HCT116 (cell line): ENCODE measurements at regions not wholly inside any gene's neighbourhood (a gene's known extent, or its start where the extent isn't known, plus 50 kb on each side); places are given as distances from the start of the nearest gene placed in this dataset.

Experiments
- ATAC-seq: fragments of 200-7000 bp; cut with Tn5 transposase; 2 replicates; pipeline ENCODE4 v1.9.1; 2020; ENCODE audit warnings: mild to moderate bottlenecking, moderate library complexity
- BruUV-seq: library from RNA; stranded (reverse); fragments of 400-500 nt; replicated peaks from 2 replicates; lab custom pipeline; 2021; lab: Mats Ljungman, UMichigan
- CTCF ChIA-PET: fragments of 300-600 bp; sonication (Branson Sonifier 250); formaldehyde crosslinking; loops from one replicate; lab custom pipeline; 2021; ENCODE audit warnings: antibody characterized with exemption; lab: Charles Lee
- POLR2A ChIA-PET: fragments of 300-600, 350-600 bp; sonication (Branson Sonifier 250); formaldehyde crosslinking; loops from one replicate; lab custom pipeline; 2021; ENCODE audit warnings: antibody characterized with exemption; lab: Charles Lee
- RAD21 ChIA-PET, 2 experiments: fragments of 300-600 bp; sonication (Branson Sonifier 250); formaldehyde crosslinking; loops; one replicate each; lab custom pipeline; 2023; ENCODE audit warnings: low total read pairs in 2 of 2; ENCODE audit not compliant: uncharacterized antibody in 2 of 2, unreplicated experiment in 2 of 2, low non-redundant PET in 1 of 2; lab: Charles Lee
- DNase-seq: peaks from one replicate; pipeline ENCODE4 v3.0.0-alpha.2; 2010; ENCODE audit warnings: low read depth, low spot score
- H2AFZ ChIP-seq: fragments of 200-600 bp; shearing (Covaris generic), sonication (generic); 2 replicates; pipeline ENCODE4 v1.6.1; 2017; ENCODE audit warnings: low read depth, mixed run types, mixed read lengths, antibody characterized with exemption, low read length; ENCODE audit not compliant: poor library complexity, severe bottlenecking
- H3K27ac ChIP-seq: 2 replicates; pipeline ENCODE4 v1.5.1; 2012; ENCODE audit warnings: low read depth, low read length
- H3K27me3 ChIP-seq: fragments of 200-600 bp; sonication (generic); 2 replicates; pipeline ENCODE4 v1.6.1; 2016; ENCODE audit warnings: mixed run types, low read length, mixed read lengths; ENCODE audit not compliant: insufficient read depth
- H3K36me3 ChIP-seq, 2 experiments: fragments of 200-500 bp in 1 of 2; fragments of 200-600 bp in 1 of 2; sonication (Bioruptor generic) in 1 of 2; sonication (generic) in 1 of 2; 2 replicates each; pipeline versions ENCODE4 v1.5.1 to v1.6.1; 2014 to 2016; ENCODE audit warnings: low read length in 2 of 2, inconsistent platforms in 1 of 2, mixed read lengths in 1 of 2, mixed run types in 1 of 2; ENCODE audit not compliant: insufficient read depth in 2 of 2, control insufficient read depth in 1 of 2
- H3K4me1 ChIP-seq, 2 experiments: fragments of 200-600 bp in 1 of 2; sonication (generic) in 1 of 2; 2 replicates each; pipeline versions ENCODE4 v1.5.1 to v1.6.1; 2012 to 2017; ENCODE audit warnings: low read length in 2 of 2, inconsistent platforms in 1 of 2, mild to moderate bottlenecking in 1 of 2, mixed read lengths in 1 of 2, mixed run types in 1 of 2, moderate library complexity in 1 of 2; ENCODE audit not compliant: insufficient read depth in 2 of 2, control insufficient read depth in 1 of 2
- H3K4me2 ChIP-seq: fragments of 200-600 bp; sonication (generic); 2 replicates; pipeline ENCODE4 v1.6.1; 2017; ENCODE audit warnings: mixed run types, low read length, mixed read lengths
- H3K4me3 ChIP-seq, 2 experiments: fragments of 200-600 bp in 1 of 2; sonication (generic) in 1 of 2; replicated peaks in 1 of 2; 2 replicates each; pipeline ENCODE4 v1.5.1; 2011 to 2016; ENCODE audit warnings: low read length in 2 of 2, control low read depth in 1 of 2, low read depth in 1 of 2, mild to moderate bottlenecking in 1 of 2, mixed read lengths in 1 of 2, mixed run types in 1 of 2
- H3K79me2 ChIP-seq: fragments of 200-600 bp; sonication (generic); 2 replicates; pipeline ENCODE4 v1.6.1; 2017; ENCODE audit warnings: mild to moderate bottlenecking, mixed run types, low read length, moderate library complexity, mixed read lengths; ENCODE audit not compliant: insufficient read depth
- H3K9ac ChIP-seq: fragments of 200-600 bp; sonication (generic); 2 replicates; pipeline ENCODE4 v1.6.1; 2016; ENCODE audit warnings: low read length, mixed read lengths
- H3K9me2 ChIP-seq: fragments of 200-600 bp; sonication (generic), shearing (Covaris generic); 2 replicates; pipeline ENCODE4 v1.6.1; 2017; ENCODE audit warnings: mixed run types, mild to moderate bottlenecking, moderate library complexity; ENCODE audit not compliant: insufficient read depth
- H3K9me3 ChIP-seq, 2 experiments: fragments of 200-500 bp in 1 of 2; fragments of 200-600 bp in 1 of 2; sonication (Bioruptor generic) in 1 of 2; sonication (generic) in 1 of 2; 2 replicates each; pipeline ENCODE4 v1.6.1; 2014 to 2017; ENCODE audit warnings: low read length in 2 of 2, mixed read lengths in 2 of 2, inconsistent platforms in 1 of 2, low read depth in 1 of 2, mild to moderate bottlenecking in 1 of 2, mixed run types in 1 of 2, moderate library complexity in 1 of 2; ENCODE audit not compliant: control insufficient read depth in 1 of 2, insufficient read depth in 1 of 2
- H4K20me1 ChIP-seq: fragments of 200-600 bp; sonication (generic), shearing (Covaris generic); 2 replicates; pipeline ENCODE4 v1.6.1; 2017; ENCODE audit warnings: mixed run types, mild to moderate bottlenecking, moderate library complexity; ENCODE audit not compliant: insufficient read depth
- CBX3 ChIP-seq: IDR thresholded peaks from 2 replicates; pipeline ENCODE4 v1.6.1; 2012; ENCODE audit warnings: low read depth
- CEBPB ChIP-seq: IDR thresholded peaks from 2 replicates; pipeline ENCODE4 v1.6.1; 2012; ENCODE audit warnings: low read depth
- CTCF ChIP-seq, 3 experiments: fragments of 200-600 bp in 1 of 3; sonication (generic) in 1 of 3; IDR thresholded peaks in 2 of 3; conservative IDR thresholded peaks in 1 of 3; 2 replicates each; pipeline ENCODE4 v1.5.1; 2012 to 2017; ENCODE audit warnings: low read depth in 2 of 3, low read length in 2 of 3, antibody characterized with exemption in 1 of 3, borderline replicate concordance in 1 of 3, control low read depth in 1 of 3, mild to moderate bottlenecking in 1 of 3, mixed read lengths in 1 of 3, mixed run types in 1 of 3, moderate library complexity in 1 of 3; ENCODE audit not compliant: insufficient read depth in 1 of 3
- EGR1 ChIP-seq: IDR thresholded peaks from 2 replicates; pipeline ENCODE4 v1.6.1; 2012; ENCODE audit warnings: low read depth
- EZH2phosphoT487 ChIP-seq: fragments of 200-600 bp; IDR thresholded peaks from 2 replicates; pipeline ENCODE4 v1.6.1; 2018; ENCODE audit warnings: antibody characterized with exemption, borderline replicate concordance
- FOSL1 ChIP-seq: IDR thresholded peaks from 2 replicates; pipeline ENCODE4 v1.6.1; 2012; ENCODE audit warnings: low read depth
- POLR2AphosphoS5 ChIP-seq: IDR thresholded peaks from 2 replicates; pipeline ENCODE4 v1.6.1; 2011; ENCODE audit warnings: mild to moderate bottlenecking, low read depth, low read length, moderate library complexity
- RAD21 ChIP-seq: IDR thresholded peaks from 2 replicates; pipeline ENCODE4 v1.6.1; 2012; ENCODE audit warnings: low read depth, mild to moderate bottlenecking
- SIN3A ChIP-seq: IDR thresholded peaks from 2 replicates; pipeline ENCODE4 v1.6.1; 2012; ENCODE audit warnings: low read depth
- SP1 ChIP-seq: IDR thresholded peaks from 2 replicates; pipeline ENCODE4 v1.6.1; 2012; ENCODE audit warnings: low read depth
- TCF7L2 ChIP-seq: IDR thresholded peaks from 2 replicates; pipeline ENCODE4 v1.7.0; 2011; ENCODE audit warnings: borderline replicate concordance, inconsistent platforms; ENCODE audit not compliant: insufficient read depth, insufficient read length; ENCODE audit errors: extremely low read depth
- YY1 ChIP-seq: IDR thresholded peaks from 2 replicates; pipeline ENCODE4 v1.6.1; 2011; ENCODE audit warnings: low read length, low read depth, moderate library complexity, mild to moderate bottlenecking; ENCODE audit not compliant: insufficient replicate concordance; ENCODE audit errors: extremely low read depth
- ZNF274 ChIP-seq: fragments of 200-500 bp; sonication (Bioruptor generic); IDR thresholded peaks from 2 replicates; pipeline ENCODE4 v1.6.1; 2014; ENCODE audit warnings: mild to moderate bottlenecking, low read depth, low read length, inconsistent platforms
- intact Hi-C: fragments of 100-400 bp; cut with micrococcal nuclease; formaldehyde crosslinking; loops from 2 replicates; pipeline ENCODE4 v1.10.0; 2022
- TF ChIP-seq, protein P1 (sequence below): IDR thresholded peaks from 2 replicates; pipeline ENCODE4 v1.6.1; 2011; ENCODE audit warnings: mild to moderate bottlenecking, low read length, moderate library complexity; ENCODE audit not compliant: insufficient replicate concordance; ENCODE audit errors: extremely low read depth
- TF ChIP-seq, protein P2 (sequence below): IDR thresholded peaks from 2 replicates; pipeline ENCODE4 v1.6.1; 2012

DNA sequence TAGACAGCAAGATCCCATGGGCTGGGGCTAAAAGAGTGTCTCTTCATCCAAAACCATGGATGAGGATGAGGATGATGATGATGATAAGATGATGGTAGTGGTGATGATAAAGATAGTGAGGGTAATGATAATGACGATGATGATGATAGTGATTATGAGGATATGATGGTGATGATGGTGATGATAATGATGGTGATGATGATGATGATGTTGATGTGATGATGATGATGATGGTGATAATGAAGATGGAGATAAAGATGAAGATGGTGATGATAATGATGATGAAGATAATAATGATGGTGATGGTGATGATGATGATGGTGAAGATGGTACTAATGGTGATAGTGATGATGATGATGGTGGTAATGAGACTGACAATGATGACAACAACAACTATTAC is 299.5 kb downstream of the NPIPA8 start:
- Histone ChIP-seq H3K27ac (no peak overlapping the region), H3K9me2 (no peaks in the 10 kb centered on the region), H3K9ac (no peak overlapping the region), H3K4me2 (no peak overlapping the region), H3K4me3 (no peak overlapping the region), H3K9me3 (no peaks in the 10 kb centered on the region), H2AFZ (no peak overlapping the region), H3K79me2 (no peaks in the 10 kb centered on the region), H4K20me1 (no peaks in the 10 kb centered on the region), H3K27me3 (peaks cover 4% of the 10 kb centered on the region; the same call in 1 of the 2 replicates), H3K36me3 (no peaks in the 10 kb centered on the region), H3K4me1 (no peaks in the 10 kb centered on the region)
- ChIA-PET CTCF (no interaction called here), RAD21 (no interaction called here), POLR2A (no interaction called here)
- intact Hi-C loops, result loop anchor here (10.0 kb wide), 1 partner anchor 62 kb away; no protein-coding TSS in a partner anchor
- TF ChIP-seq TCF7L2 (no peak), FOSL1 (no peak), CTCF (IDR thresholded peaks at IDR 0.05 in 2 of 3, conservative IDR thresholded peaks at IDR 0.05 in 1 of 3; ENCODE audit: borderline replicate concordance in 1 of 3, insufficient read depth in 1 of 3, low read depth in 2 of 3, low read length in 2 of 3) (no peak)
- DNase-seq (no peak), ATAC-seq (no peak)
- BruUV-seq, result no TSS peak

GRCh38 chr16:18024611-18025010 is 311.9 kb downstream of the NPIPA8 start:
- no peaks in the 10 kb centered on the region for H3K36me3 ChIP-seq
- no peaks in the 10 kb centered on the region for H3K9me3 ChIP-seq
- TF ChIP-seq EGR1, result no peak
- TF ChIP-seq POLR2AphosphoS5, result no peak
- TF ChIP-seq ZNF274, result no peak
- TF ChIP-seq FOSL1, result no peak
- no peak for TF ChIP-seq SIN3A
- no peak for TF ChIP-seq YY1
- no peak for TF ChIP-seq EZH2phosphoT487
- no peak for TF ChIP-seq SP1
- no peak for TF ChIP-seq CEBPB
- no peak for TF ChIP-seq CBX3
- TF ChIP-seq, protein P1, sequence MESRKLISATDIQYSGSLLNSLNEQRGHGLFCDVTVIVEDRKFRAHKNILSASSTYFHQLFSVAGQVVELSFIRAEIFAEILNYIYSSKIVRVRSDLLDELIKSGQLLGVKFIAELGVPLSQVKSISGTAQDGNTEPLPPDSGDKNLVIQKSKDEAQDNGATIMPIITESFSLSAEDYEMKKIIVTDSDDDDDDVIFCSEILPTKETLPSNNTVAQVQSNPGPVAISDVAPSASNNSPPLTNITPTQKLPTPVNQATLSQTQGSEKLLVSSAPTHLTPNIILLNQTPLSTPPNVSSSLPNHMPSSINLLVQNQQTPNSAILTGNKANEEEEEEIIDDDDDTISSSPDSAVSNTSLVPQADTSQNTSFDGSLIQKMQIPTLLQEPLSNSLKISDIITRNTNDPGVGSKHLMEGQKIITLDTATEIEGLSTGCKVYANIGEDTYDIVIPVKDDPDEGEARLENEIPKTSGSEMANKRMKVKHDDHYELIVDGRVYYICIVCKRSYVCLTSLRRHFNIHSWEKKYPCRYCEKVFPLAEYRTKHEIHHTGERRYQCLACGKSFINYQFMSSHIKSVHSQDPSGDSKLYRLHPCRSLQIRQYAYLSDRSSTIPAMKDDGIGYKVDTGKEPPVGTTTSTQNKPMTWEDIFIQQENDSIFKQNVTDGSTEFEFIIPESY, result no peak
- no peak for TF ChIP-seq RAD21
- TF ChIP-seq, protein P2, sequence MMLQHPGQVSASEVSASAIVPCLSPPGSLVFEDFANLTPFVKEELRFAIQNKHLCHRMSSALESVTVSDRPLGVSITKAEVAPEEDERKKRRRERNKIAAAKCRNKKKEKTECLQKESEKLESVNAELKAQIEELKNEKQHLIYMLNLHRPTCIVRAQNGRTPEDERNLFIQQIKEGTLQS, result no peak
- ChIA-PET RAD21 (no interaction called here), POLR2A (no interaction called here), CTCF (no interaction called here)
- no peak overlapping the region for H3K27ac ChIP-seq
- peaks cover 22% of the 10 kb centered on the region for H3K27me3 ChIP-seq
- BruUV-seq, result no TSS peak
- ATAC-seq, result no peak
- no peak overlapping the region for H3K4me2 ChIP-seq
- DNase-seq, result no peak
- H3K4me3 ChIP-seq, result no peak overlapping the region
- intact Hi-C loops, result no loop called here
- H4K20me1 ChIP-seq, result no peaks in the 10 kb centered on the region
- no peaks in the 10 kb centered on the region for H3K4me1 ChIP-seq
- no peak overlapping the region for H3K9ac ChIP-seq
- H3K79me2 ChIP-seq, result no peaks in the 10 kb centered on the region
- H2AFZ ChIP-seq, result no peak overlapping the region
- H3K9me2 ChIP-seq, result no peaks in the 10 kb centered on the region
